Erythroblast (primary cell): ENCODE measurements at regions not wholly inside any gene's neighbourhood (a gene's known extent, or its start where the extent isn't known, plus 50 kb on each side); places are given as distances from the start of the nearest gene placed in this dataset.

Experiments used
- GATA1 ChIP-seq: IDR thresholded peaks from 2 replicates; pipeline ENCODE4 v1.6.1; 2011; ENCODE audit warnings: low read depth, mild to moderate bottlenecking, control low read depth, low read length, moderate library complexity
- POLR2A ChIP-seq: IDR thresholded peaks from 2 replicates; pipeline ENCODE4 v1.6.1; 2011; ENCODE audit warnings: mild to moderate bottlenecking, low read length

- no peak for TF ChIP-seq POLR2A
- no peak for TF ChIP-seq GATA1
Observed at GRCh38 chr6:66489269-66489987, 782.4 kb upstream of the EYS start.
